ENCODE measurements at regions not wholly inside any gene's neighbourhood (a gene's known extent, or its start where the extent isn't known, plus 50 kb on each side); places are given as distances from the start of the nearest gene placed in this dataset.

- TF ChIP-seq CTCF (IDR thresholded peaks at IDR 0.05; ENCODE audit: low read depth, low read length) (no peak), POLR2A (IDR thresholded peaks at IDR 0.05; ENCODE audit: extremely low read depth, insufficient read length) (no peak), MYC (IDR thresholded peaks at IDR 0.05; ENCODE audit: low read depth, low read length) (no peak), MAX (IDR thresholded peaks at IDR 0.05; ENCODE audit: low read depth, low read length) (no peak)
These were observed 1500.9 kb upstream of the SLC10A2 start for GRCh38 chr13:104567114-104567513.

Data from NB4 (cell line).